Fibroblast of mammary gland (primary cell): ENCODE measurements at regions not wholly inside any gene's neighbourhood (a gene's known extent, or its start where the extent isn't known, plus 50 kb on each side); places are given as distances from the start of the nearest gene placed in this dataset.

Source experiments
- DNase-seq: peaks from one replicate; pipeline ENCODE4 v3.0.0-alpha.2; 2010; ENCODE audit warnings: low read depth
- H3K4me3 ChIP-seq: 2 replicates; pipeline ENCODE4 v1.5.1; 2011; ENCODE audit warnings: low read depth, mild to moderate bottlenecking, low read length, moderate library complexity; ENCODE audit not compliant: control insufficient read depth
- CTCF ChIP-seq: conservative IDR thresholded peaks from 2 replicates; pipeline ENCODE4 v1.5.1; 2011; ENCODE audit warnings: low read depth, low read length, inconsistent platforms; ENCODE audit not compliant: control insufficient read depth, insufficient read depth

- TF ChIP-seq CTCF, result no peak
- no peak for DNase-seq
- no peak overlapping the region for H3K4me3 ChIP-seq
These were observed 168.5 kb upstream of the OBI1 start for GRCh38 chr13:78827471-78827870.

- DNase-seq, result no peak
- TF ChIP-seq CTCF, result no peak
- H3K4me3 ChIP-seq, result no peak overlapping the region
These were observed 168.0 kb upstream of the OBI1 start for GRCh38 chr13:78826936-78827335.

- TF ChIP-seq CTCF, result no peak
- no peak overlapping the region for H3K4me3 ChIP-seq
- DNase-seq, result no peak
These were observed 167.4 kb upstream of the OBI1 start for GRCh38 chr13:78826312-78826711.

GRCh38 chr13:78820541-78820940, 161.6 kb upstream of the OBI1 start:
- no peak for DNase-seq
- no peak for TF ChIP-seq CTCF
- no peak overlapping the region for H3K4me3 ChIP-seq

GRCh38 chr13:78816592-78816991, 157.6 kb upstream of the OBI1 start:
- no peak for TF ChIP-seq CTCF
- DNase-seq, result no peak
- no peak overlapping the region for H3K4me3 ChIP-seq

GRCh38 chr13:78816154-78816553, 157.2 kb upstream of the OBI1 start:
- DNase-seq, result no peak
- TF ChIP-seq CTCF, result no peak
- H3K4me3 ChIP-seq, result no peak overlapping the region

- H3K4me3 ChIP-seq, result no peak overlapping the region
- peak; percentile 33 for TF ChIP-seq CTCF
- no peak for DNase-seq
These were observed 147.5 kb upstream of the OBI1 start for GRCh38 chr13:78806457-78806856.
